OCI-LY7 (cell line): ENCODE measurements at regions not wholly inside any gene's neighbourhood (a gene's known extent, or its start where the extent isn't known, plus 50 kb on each side); places are given as distances from the start of the nearest gene placed in this dataset.

Experiments used
- BruUV-seq: library from RNA; stranded (reverse); fragments of 400-500 nt; replicated peaks from 2 replicates; lab custom pipeline; 2021; lab: Mats Ljungman, UMichigan
- CTCF ChIA-PET: fragments of 300-600 bp; sonication (Branson Sonifier 250); formaldehyde crosslinking; loops from one replicate; lab custom pipeline; 2022; ENCODE audit warnings: antibody characterized with exemption; ENCODE audit not compliant: unreplicated experiment; lab: Charles Lee
- POLR2A ChIA-PET: fragments of 300-600 bp; sonication (Branson Sonifier 250); formaldehyde crosslinking; loops from one replicate; lab custom pipeline; 2022; ENCODE audit warnings: antibody characterized with exemption; lab: Charles Lee
- DNase-seq: peaks from one replicate; pipeline ENCODE4 v3.0.0-alpha.2; 2015; ENCODE audit warnings: low spot score
- H2AFZ ChIP-seq: fragments of 200-600 bp; sonication (generic), shearing (Covaris generic); 2 replicates; pipeline ENCODE4 v1.6.1; 2014; ENCODE audit warnings: mild to moderate bottlenecking, antibody characterized with exemption, low read length, moderate library complexity
- H3K27ac ChIP-seq: fragments of 200-600 bp; sonication (generic); 2 replicates; pipeline ENCODE4 v1.5.1; 2014; ENCODE audit warnings: mixed run types, low read depth, mild to moderate bottlenecking, moderate library complexity, low read length, inconsistent platforms; ENCODE audit not compliant: poor library complexity, severe bottlenecking
- H3K36me3 ChIP-seq: fragments of 200-600 bp; sonication (generic); 2 replicates; pipeline ENCODE4 v1.6.1; 2014; ENCODE audit warnings: mild to moderate bottlenecking, antibody characterized with exemption, low read length, moderate library complexity, mixed read lengths; ENCODE audit not compliant: insufficient read depth
- H3K4me1 ChIP-seq: fragments of 200-600 bp; sonication (generic); 2 replicates; pipeline ENCODE4 v1.5.1; 2014; ENCODE audit warnings: mild to moderate bottlenecking, low read length; ENCODE audit not compliant: insufficient read depth, poor library complexity, severe bottlenecking
- H3K4me2 ChIP-seq: fragments of 200-600 bp; sonication (generic); 2 replicates; pipeline ENCODE4 v1.6.1; 2014; ENCODE audit warnings: mild to moderate bottlenecking, low read length
- H3K4me3 ChIP-seq: fragments of 200-600 bp; sonication (generic); 2 replicates; pipeline ENCODE4 v1.5.1; 2014; ENCODE audit warnings: mild to moderate bottlenecking, low read depth, low read length; ENCODE audit not compliant: poor library complexity, severe bottlenecking
- H3K79me2 ChIP-seq: fragments of 200-600 bp; sonication (generic); 2 replicates; pipeline ENCODE4 v1.6.1; 2016; ENCODE audit warnings: low read depth, mild to moderate bottlenecking, low read length, moderate library complexity, mixed read lengths; ENCODE audit not compliant: insufficient read depth
- H3K9me2 ChIP-seq: fragments of 200-600 bp; sonication (generic); 2 replicates; pipeline ENCODE4 v1.6.1; 2016; ENCODE audit warnings: mild to moderate bottlenecking, low read length, mixed read lengths; ENCODE audit not compliant: insufficient read depth
- H3K9me3 ChIP-seq: fragments of 200-600 bp; sonication (generic); 2 replicates; pipeline ENCODE4 v1.6.1; 2014; ENCODE audit warnings: mild to moderate bottlenecking, mixed run types, low read length, mixed read lengths
- H4K20me1 ChIP-seq: fragments of 200-600 bp; sonication (generic); 2 replicates; pipeline ENCODE4 v1.6.1; 2014; ENCODE audit warnings: mild to moderate bottlenecking, antibody characterized with exemption, low read length, moderate library complexity, mixed read lengths; ENCODE audit not compliant: insufficient read depth
- EZH2phosphoT487 ChIP-seq: fragments of 200-600 bp; sonication (generic); IDR thresholded peaks from 2 replicates; pipeline ENCODE4 v1.6.1; 2018; ENCODE audit warnings: low read depth, borderline replicate concordance, mild to moderate bottlenecking, mixed run types, antibody characterized with exemption, low read length, moderate library complexity, mixed read lengths
- intact Hi-C: fragments of 100-400 bp; cut with micrococcal nuclease; formaldehyde crosslinking; loops from one replicate; pipeline ENCODE4 v1.10.0; 2022; ENCODE audit not compliant: unreplicated experiment
- TF ChIP-seq, protein P1 (sequence below): fragments of 200-600 bp; sonication (generic); conservative IDR thresholded peaks from 2 replicates; pipeline ENCODE4 v1.5.1; 2014; ENCODE audit warnings: mild to moderate bottlenecking, antibody characterized with exemption, low read length, moderate library complexity, mixed read lengths

DNA sequence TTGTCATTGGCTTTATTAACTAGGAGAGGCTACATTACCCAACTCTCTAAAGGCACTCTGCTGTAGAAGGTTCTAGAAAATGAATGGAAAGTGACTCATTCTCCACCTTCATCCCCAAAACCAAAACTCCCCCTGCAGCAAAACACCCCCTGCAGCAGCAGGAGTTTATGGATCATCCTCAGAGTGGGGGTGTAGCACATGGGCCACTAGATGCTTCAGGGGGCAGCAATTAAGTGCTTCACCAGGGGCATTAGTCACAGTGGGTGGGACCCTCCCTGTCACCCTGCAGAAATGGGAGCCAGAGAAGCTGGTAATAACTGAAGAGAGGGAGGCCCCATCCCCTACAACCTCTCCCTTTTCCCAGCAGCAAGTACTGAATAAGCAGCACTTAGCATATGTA, 64.5 kb upstream of the MED4 start:
- no peak overlapping the region for H3K4me3 ChIP-seq
- no peak overlapping the region for H3K4me2 ChIP-seq
- H3K36me3 ChIP-seq: no peaks in the 10 kb centered on the region
- CTCF ChIA-PET: no interaction called here
- no peak for TF ChIP-seq EZH2phosphoT487
- TF ChIP-seq, protein P1, sequence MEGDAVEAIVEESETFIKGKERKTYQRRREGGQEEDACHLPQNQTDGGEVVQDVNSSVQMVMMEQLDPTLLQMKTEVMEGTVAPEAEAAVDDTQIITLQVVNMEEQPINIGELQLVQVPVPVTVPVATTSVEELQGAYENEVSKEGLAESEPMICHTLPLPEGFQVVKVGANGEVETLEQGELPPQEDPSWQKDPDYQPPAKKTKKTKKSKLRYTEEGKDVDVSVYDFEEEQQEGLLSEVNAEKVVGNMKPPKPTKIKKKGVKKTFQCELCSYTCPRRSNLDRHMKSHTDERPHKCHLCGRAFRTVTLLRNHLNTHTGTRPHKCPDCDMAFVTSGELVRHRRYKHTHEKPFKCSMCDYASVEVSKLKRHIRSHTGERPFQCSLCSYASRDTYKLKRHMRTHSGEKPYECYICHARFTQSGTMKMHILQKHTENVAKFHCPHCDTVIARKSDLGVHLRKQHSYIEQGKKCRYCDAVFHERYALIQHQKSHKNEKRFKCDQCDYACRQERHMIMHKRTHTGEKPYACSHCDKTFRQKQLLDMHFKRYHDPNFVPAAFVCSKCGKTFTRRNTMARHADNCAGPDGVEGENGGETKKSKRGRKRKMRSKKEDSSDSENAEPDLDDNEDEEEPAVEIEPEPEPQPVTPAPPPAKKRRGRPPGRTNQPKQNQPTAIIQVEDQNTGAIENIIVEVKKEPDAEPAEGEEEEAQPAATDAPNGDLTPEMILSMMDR: no peak
- H3K4me1 ChIP-seq: peaks cover 10% of the 10 kb centered on the region
- no peaks in the 10 kb centered on the region for H3K9me3 ChIP-seq
- DNase-seq: no peak
- H2AFZ ChIP-seq: no peak overlapping the region
- intact Hi-C loops: no loop called here
- no peaks in the 10 kb centered on the region for H3K79me2 ChIP-seq
- H3K9me2 ChIP-seq: no peaks in the 10 kb centered on the region
- no peaks in the 10 kb centered on the region for H4K20me1 ChIP-seq
- POLR2A ChIA-PET: interaction anchor here (0.6 to 0.8 kb wide), 2 partner anchors 28 to 886 kb away, joined by 3 read pairs; no protein-coding TSS in a partner anchor
- no TSS peak for BruUV-seq
- H3K27ac ChIP-seq: no peak overlapping the region

DNA sequence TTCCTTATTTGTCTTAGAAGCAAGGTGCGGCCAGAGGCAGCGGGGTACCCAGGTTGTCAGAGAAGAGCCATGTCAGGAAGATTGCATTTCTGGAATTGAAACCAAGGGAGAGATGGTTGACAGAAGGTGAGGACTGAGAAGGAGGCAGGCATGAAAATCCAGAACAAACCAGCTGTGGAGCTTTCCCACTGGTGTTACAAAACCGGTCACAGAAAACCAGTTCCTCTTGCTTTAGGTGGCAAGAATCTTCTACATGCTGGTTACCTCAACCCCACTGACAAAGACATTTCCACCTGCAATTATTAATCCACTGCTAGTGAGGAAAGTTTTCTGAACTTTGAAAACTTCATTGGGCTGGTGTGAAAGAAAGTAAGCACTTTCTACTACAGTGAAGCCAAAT, 64.0 kb upstream of the MED4 start:
- Histone ChIP-seq H3K9me2 (no peaks in the 10 kb centered on the region), H2AFZ (no peak overlapping the region), H3K4me2 (no peak overlapping the region), H3K27ac (no peak overlapping the region), H4K20me1 (no peaks in the 10 kb centered on the region), H3K4me3 (no peak overlapping the region), H3K79me2 (no peaks in the 10 kb centered on the region), H3K4me1 (peaks cover 10% of the 10 kb centered on the region), H3K36me3 (no peaks in the 10 kb centered on the region), H3K9me3 (no peaks in the 10 kb centered on the region)
- no peak for TF ChIP-seq EZH2phosphoT487
- TF ChIP-seq, protein P1: no peak
- intact Hi-C loops: no loop called here
- ChIA-PET POLR2A (interaction anchor here (0.7 kb wide), 1 partner anchor 297 kb away, joined by 5 read pairs; no protein-coding TSS in a partner anchor), CTCF (no interaction called here)
- no peak for DNase-seq
- BruUV-seq: no TSS peak

DNA sequence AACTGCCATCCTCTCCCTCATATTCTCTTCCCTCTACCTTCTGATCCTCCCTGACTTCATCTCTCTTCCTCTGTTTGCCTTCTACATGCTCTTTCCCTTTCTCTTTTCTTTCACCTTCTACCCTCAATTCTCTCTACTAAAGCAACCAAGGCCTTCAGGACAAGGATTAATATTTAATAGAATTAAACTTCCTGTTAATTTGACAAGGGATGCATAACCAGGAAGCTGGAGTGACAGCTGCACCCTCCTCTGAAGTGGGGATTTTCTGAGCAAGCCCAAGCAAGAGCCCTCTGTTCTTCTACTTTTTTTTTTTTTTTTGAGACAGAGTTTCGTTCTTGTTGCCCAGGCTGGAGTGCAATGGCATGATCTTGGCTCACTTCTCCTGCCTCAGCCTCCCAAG, 63.4 kb upstream of the MED4 start:
- intact Hi-C loops: no loop called here
- no TSS peak for BruUV-seq
- Histone ChIP-seq H3K4me3 (no peak overlapping the region), H3K4me1 (peaks cover 10% of the 10 kb centered on the region), H3K9me2 (no peaks in the 10 kb centered on the region), H3K9me3 (no peaks in the 10 kb centered on the region), H3K36me3 (no peaks in the 10 kb centered on the region), H3K27ac (no peak overlapping the region), H2AFZ (no peak overlapping the region), H3K79me2 (no peaks in the 10 kb centered on the region), H3K4me2 (no peak overlapping the region), H4K20me1 (no peaks in the 10 kb centered on the region)
- TF ChIP-seq, protein P1: no peak
- no peak for TF ChIP-seq EZH2phosphoT487
- ChIA-PET CTCF (no interaction called here), POLR2A (interaction anchor here (0.7 kb wide), 1 partner anchor 297 kb away, joined by 5 read pairs; no protein-coding TSS in a partner anchor)
- DNase-seq: no peak
